Panc1 (cell line): ENCODE measurements at regions not wholly inside any gene's neighbourhood (a gene's known extent, or its start where the extent isn't known, plus 50 kb on each side); places are given as distances from the start of the nearest gene placed in this dataset.

Source experiments
- ATAC-seq: fragments of 200-7000 bp; cut with Tn5 transposase; 2 replicates; pipeline ENCODE4 v1.9.1; 2020; ENCODE audit warnings: mild to moderate bottlenecking, moderate library complexity
- BruUV-seq: library from RNA; stranded (reverse); fragments of 400-500 nt; replicated peaks from 2 replicates; lab custom pipeline; 2021; lab: Mats Ljungman, UMichigan
- CTCF ChIA-PET: fragments of 300-600 bp; sonication (Branson Sonifier 250); formaldehyde crosslinking; loops from one replicate; lab custom pipeline; 2022; ENCODE audit warnings: antibody characterized with exemption; lab: Charles Lee
- POLR2A ChIA-PET: fragments of 300-600 bp; sonication (Branson Sonifier 250); formaldehyde crosslinking; loops from one replicate; lab custom pipeline; 2022; ENCODE audit warnings: antibody characterized with exemption; lab: Charles Lee
- DNase-seq: peaks from one replicate; pipeline ENCODE4 v3.0.0-alpha.2; 2010; ENCODE audit warnings: low read depth, low spot score
- H3K27ac ChIP-seq: 2 replicates; pipeline ENCODE4 v1.5.1; 2011; ENCODE audit warnings: mild to moderate bottlenecking, low read length, inconsistent platforms
- H3K27me3 ChIP-seq: fragments of 200-500 bp; sonication (Bioruptor generic); 2 replicates; pipeline ENCODE4 v1.6.0; 2014; ENCODE audit warnings: low read length, inconsistent platforms; ENCODE audit not compliant: control insufficient read depth, insufficient read depth
- H3K36me3 ChIP-seq: fragments of 200-500 bp; sonication (Bioruptor generic); 2 replicates; pipeline ENCODE4 v1.5.1; 2014; ENCODE audit warnings: inconsistent platforms, mild to moderate bottlenecking, low read length, moderate library complexity; ENCODE audit not compliant: control insufficient read depth, insufficient read depth
- H3K4me1 ChIP-seq: 2 replicates; pipeline ENCODE4 v1.5.1; 2011; ENCODE audit warnings: inconsistent platforms, mild to moderate bottlenecking, low read length, moderate library complexity; ENCODE audit not compliant: control insufficient read depth, insufficient read depth
- H3K4me3 ChIP-seq, 2 experiments: 2 replicates each; pipeline ENCODE4 v1.5.1; 2011 to 2012; ENCODE audit warnings: low read depth in 2 of 2, low read length in 2 of 2, mild to moderate bottlenecking in 2 of 2, inconsistent platforms in 1 of 2, moderate library complexity in 1 of 2
- H3K9me3 ChIP-seq: fragments of 200-500 bp; sonication (Bioruptor generic); 2 replicates; pipeline ENCODE4 v1.5.1; 2014; ENCODE audit warnings: low read depth, mild to moderate bottlenecking, inconsistent platforms, low read length, moderate library complexity; ENCODE audit not compliant: control insufficient read depth, insufficient read depth
- CTCF ChIP-seq: fragments of 450-650 bp; IDR thresholded peaks from 2 replicates; pipeline ENCODE4 v1.5.1; 2017; ENCODE audit warnings: mild to moderate bottlenecking
- POLR2AphosphoS5 ChIP-seq: IDR thresholded peaks from 2 replicates; pipeline ENCODE4 v1.6.1; 2012; ENCODE audit warnings: mild to moderate bottlenecking, low read depth, low read length, moderate library complexity
- REST ChIP-seq, 2 experiments: IDR thresholded peaks; 2 replicates each; pipeline ENCODE4 v1.6.1; 2011 to 2012; ENCODE audit warnings: low read depth in 2 of 2, control low read depth in 1 of 2, low read length in 1 of 2, mild to moderate bottlenecking in 1 of 2, moderate library complexity in 1 of 2; ENCODE audit not compliant: insufficient read depth in 1 of 2
- SIN3A ChIP-seq: IDR thresholded peaks from 2 replicates; pipeline ENCODE4 v1.6.1; 2012; ENCODE audit warnings: low read depth, mild to moderate bottlenecking, low read length, moderate library complexity, borderline replicate concordance; ENCODE audit not compliant: insufficient read depth
- TCF7L2 ChIP-seq: IDR thresholded peaks from 2 replicates; pipeline ENCODE4 v1.6.1; 2011; ENCODE audit warnings: mild to moderate bottlenecking, low read depth, low read length, inconsistent platforms
- in situ Hi-C: cut with HindIII; loops from 2 replicates; pipeline ENCODE4 v1.10.0; 2016; ENCODE audit warnings: low sequenced_read_pairs, low pct_unique_long_range_greater_than_20kb
- intact Hi-C: fragments of 100-400 bp; cut with micrococcal nuclease; formaldehyde crosslinking; loops from one replicate; pipeline ENCODE4 v1.10.0; 2022; ENCODE audit not compliant: unreplicated experiment

GRCh38 chr10:131419797-131420196 lies 108.3 kb upstream of the TCERG1L start:
- POLR2A ChIA-PET = interaction anchor here (0.6 kb wide), 1 partner anchor 703 kb away, joined by 3 read pairs; no protein-coding TSS in a partner anchor

GRCh38 chr10:131420867-131421266 lies 109.3 kb upstream of the TCERG1L start:
- ATAC-seq (no peak), DNase-seq (no peak)
- CTCF ChIA-PET = no interaction called here
- TF ChIP-seq REST (IDR thresholded peaks at IDR 0.05; ENCODE audit: insufficient read depth in 1 of 2, low read depth in 2 of 2, low read length in 1 of 2) (no peak), CTCF (no peak), POLR2AphosphoS5 (no peak), TCF7L2 (no peak), SIN3A (no peak)
- in situ Hi-C loops = no loop called here
- intact Hi-C loops = no loop called here
- no peaks in the 10 kb centered on the region for H3K36me3 ChIP-seq
- H3K4me3 ChIP-seq = no peak overlapping the region
- H3K27me3 ChIP-seq = peaks cover 13% of the 10 kb centered on the region
- POLR2A ChIA-PET = no interaction called here
- H3K27ac ChIP-seq = no peak overlapping the region
- no TSS peak for BruUV-seq
- H3K9me3 ChIP-seq = no peaks in the 10 kb centered on the region
- no peaks in the 10 kb centered on the region for H3K4me1 ChIP-seq

More at GRCh38 chr10:131419797-131420196, 108.3 kb upstream of the TCERG1L start:
- H3K9me3 ChIP-seq = no peaks in the 10 kb centered on the region
- in situ Hi-C loops (no loop called here), intact Hi-C loops (no loop called here)
- BruUV-seq = no TSS peak
- H3K4me1 ChIP-seq = no peaks in the 10 kb centered on the region
- no peak overlapping the region for H3K27ac ChIP-seq
- H3K27me3 ChIP-seq = peaks cover 17% of the 10 kb centered on the region
- CTCF ChIA-PET = no interaction called here
- ATAC-seq = no peak
- no peak overlapping the region for H3K4me3 ChIP-seq
- TF ChIP-seq SIN3A (no peak), REST (IDR thresholded peaks at IDR 0.05; ENCODE audit: insufficient read depth in 1 of 2, low read depth in 2 of 2, low read length in 1 of 2) (no peak), CTCF (no peak), TCF7L2 (no peak), POLR2AphosphoS5 (no peak)
- no peak for DNase-seq
- no peaks in the 10 kb centered on the region; the same call in 1 of the 2 replicates for H3K36me3 ChIP-seq
